OCI-LY7 (cell line): ENCODE measurements at regions not wholly inside any gene's neighbourhood (a gene's known extent, or its start where the extent isn't known, plus 50 kb on each side); places are given as distances from the start of the nearest gene placed in this dataset.
"Not testable (repeated sequence)": the region's sequence is repeated elsewhere in the genome, so short reads cannot be mapped to it uniquely, and the experiment has no call there.

ENCODE experiments used
- BruUV-seq: library from RNA; stranded (reverse); fragments of 400-500 nt; replicated peaks from 2 replicates; lab custom pipeline; 2021; lab: Mats Ljungman, UMichigan
- CTCF ChIA-PET: fragments of 300-600 bp; sonication (Branson Sonifier 250); formaldehyde crosslinking; loops from one replicate; lab custom pipeline; 2022; ENCODE audit warnings: antibody characterized with exemption; ENCODE audit not compliant: unreplicated experiment; lab: Charles Lee
- POLR2A ChIA-PET: fragments of 300-600 bp; sonication (Branson Sonifier 250); formaldehyde crosslinking; loops from one replicate; lab custom pipeline; 2022; ENCODE audit warnings: antibody characterized with exemption; lab: Charles Lee
- DNase-seq: peaks from one replicate; pipeline ENCODE4 v3.0.0-alpha.2; 2015; ENCODE audit warnings: low spot score
- H2AFZ ChIP-seq: fragments of 200-600 bp; sonication (generic), shearing (Covaris generic); 2 replicates; pipeline ENCODE4 v1.6.1; 2014; ENCODE audit warnings: mild to moderate bottlenecking, antibody characterized with exemption, low read length, moderate library complexity
- H3K27ac ChIP-seq: fragments of 200-600 bp; sonication (generic); 2 replicates; pipeline ENCODE4 v1.5.1; 2014; ENCODE audit warnings: mixed run types, low read depth, mild to moderate bottlenecking, moderate library complexity, low read length, inconsistent platforms; ENCODE audit not compliant: poor library complexity, severe bottlenecking
- H3K36me3 ChIP-seq: fragments of 200-600 bp; sonication (generic); 2 replicates; pipeline ENCODE4 v1.6.1; 2014; ENCODE audit warnings: mild to moderate bottlenecking, antibody characterized with exemption, low read length, moderate library complexity, mixed read lengths; ENCODE audit not compliant: insufficient read depth
- H3K4me1 ChIP-seq: fragments of 200-600 bp; sonication (generic); 2 replicates; pipeline ENCODE4 v1.5.1; 2014; ENCODE audit warnings: mild to moderate bottlenecking, low read length; ENCODE audit not compliant: insufficient read depth, poor library complexity, severe bottlenecking
- H3K4me2 ChIP-seq: fragments of 200-600 bp; sonication (generic); 2 replicates; pipeline ENCODE4 v1.6.1; 2014; ENCODE audit warnings: mild to moderate bottlenecking, low read length
- H3K4me3 ChIP-seq: fragments of 200-600 bp; sonication (generic); 2 replicates; pipeline ENCODE4 v1.5.1; 2014; ENCODE audit warnings: mild to moderate bottlenecking, low read depth, low read length; ENCODE audit not compliant: poor library complexity, severe bottlenecking
- H3K79me2 ChIP-seq: fragments of 200-600 bp; sonication (generic); 2 replicates; pipeline ENCODE4 v1.6.1; 2016; ENCODE audit warnings: low read depth, mild to moderate bottlenecking, low read length, moderate library complexity, mixed read lengths; ENCODE audit not compliant: insufficient read depth
- H3K9me2 ChIP-seq: fragments of 200-600 bp; sonication (generic); 2 replicates; pipeline ENCODE4 v1.6.1; 2016; ENCODE audit warnings: mild to moderate bottlenecking, low read length, mixed read lengths; ENCODE audit not compliant: insufficient read depth
- H3K9me3 ChIP-seq: fragments of 200-600 bp; sonication (generic); 2 replicates; pipeline ENCODE4 v1.6.1; 2014; ENCODE audit warnings: mild to moderate bottlenecking, mixed run types, low read length, mixed read lengths
- H4K20me1 ChIP-seq: fragments of 200-600 bp; sonication (generic); 2 replicates; pipeline ENCODE4 v1.6.1; 2014; ENCODE audit warnings: mild to moderate bottlenecking, antibody characterized with exemption, low read length, moderate library complexity, mixed read lengths; ENCODE audit not compliant: insufficient read depth
- CTCF ChIP-seq: fragments of 200-600 bp; sonication (generic); conservative IDR thresholded peaks from 2 replicates; pipeline ENCODE4 v1.5.1; 2014; ENCODE audit warnings: mild to moderate bottlenecking, antibody characterized with exemption, low read length, moderate library complexity, mixed read lengths
- EZH2phosphoT487 ChIP-seq: fragments of 200-600 bp; sonication (generic); IDR thresholded peaks from 2 replicates; pipeline ENCODE4 v1.6.1; 2018; ENCODE audit warnings: low read depth, borderline replicate concordance, mild to moderate bottlenecking, mixed run types, antibody characterized with exemption, low read length, moderate library complexity, mixed read lengths
- intact Hi-C: fragments of 100-400 bp; cut with micrococcal nuclease; formaldehyde crosslinking; loops from one replicate; pipeline ENCODE4 v1.10.0; 2022; ENCODE audit not compliant: unreplicated experiment

GRCh38 chr4:170803492-170803891, 713.7 kb upstream of the AADAT start:
- H2AFZ ChIP-seq: no peak overlapping the region
- TF ChIP-seq CTCF (no peak), EZH2phosphoT487 (no peak)
- H3K9me3 ChIP-seq: no peaks in the 10 kb centered on the region
- no peak for DNase-seq
- H3K4me2 ChIP-seq: no peak overlapping the region
- H3K27ac ChIP-seq: no peak overlapping the region
- intact Hi-C loops: no loop called here
- no peaks in the 10 kb centered on the region for H3K36me3 ChIP-seq
- no peaks in the 10 kb centered on the region for H4K20me1 ChIP-seq
- no peaks in the 10 kb centered on the region for H3K4me1 ChIP-seq
- H3K4me3 ChIP-seq: no peak overlapping the region
- ChIA-PET CTCF (no interaction called here), POLR2A (no interaction called here)
- no TSS peak for BruUV-seq
- H3K79me2 ChIP-seq: no peaks in the 10 kb centered on the region
- no peaks in the 10 kb centered on the region for H3K9me2 ChIP-seq

GRCh38 chr4:170801771-170802170, 712.0 kb upstream of the AADAT start:
- Histone ChIP-seq H3K27ac (no peak overlapping the region), H4K20me1 (no peaks in the 10 kb centered on the region), H3K4me3 (no peak overlapping the region), H3K9me3 (no peaks in the 10 kb centered on the region), H2AFZ (no peak overlapping the region), H3K79me2 (no peaks in the 10 kb centered on the region), H3K36me3 (no peaks in the 10 kb centered on the region), H3K4me1 (no peaks in the 10 kb centered on the region), H3K9me2 (no peaks in the 10 kb centered on the region), H3K4me2 (no peak overlapping the region)
- DNase-seq: no peak
- BruUV-seq: no TSS peak
- POLR2A ChIA-PET: no interaction called here
- TF ChIP-seq CTCF: no peak
- TF ChIP-seq EZH2phosphoT487: no peak
- CTCF ChIA-PET: no interaction called here
- intact Hi-C loops: no loop called here

GRCh38 chr4:170794525-170794924, 704.8 kb upstream of the AADAT start:
- Histone ChIP-seq H3K9me2 (no peaks in the 10 kb centered on the region), H3K36me3 (no peaks in the 10 kb centered on the region), H3K4me2 (no peak overlapping the region), H4K20me1 (no peaks in the 10 kb centered on the region), H3K27ac (no peak overlapping the region), H3K79me2 (no peaks in the 10 kb centered on the region), H3K4me3 (no peak overlapping the region), H2AFZ (no peak overlapping the region), H3K9me3 (no peaks in the 10 kb centered on the region), H3K4me1 (no peaks in the 10 kb centered on the region)
- intact Hi-C loops: no loop called here
- no TSS peak for BruUV-seq
- no peak for DNase-seq
- ChIA-PET POLR2A (no interaction called here), CTCF (no interaction called here)
- TF ChIP-seq EZH2phosphoT487 (no peak), CTCF (no peak)

GRCh38 chr4:170788540-170789051, 698.8 kb upstream of the AADAT start:
- H3K9me3 ChIP-seq, H3K79me2 ChIP-seq, H3K36me3 ChIP-seq, BruUV-seq, H3K27ac ChIP-seq, H3K4me3 ChIP-seq, H3K4me2 ChIP-seq, H3K4me1 ChIP-seq, CTCF ChIA-PET, intact Hi-C loops, DNase-seq, H4K20me1 ChIP-seq, H2AFZ ChIP-seq, POLR2A ChIA-PET, H3K9me2 ChIP-seq: not testable (repeated sequence)
